Suppressor macrophage (primary cell): ENCODE measurements at regions not wholly inside any gene's neighbourhood (a gene's known extent, or its start where the extent isn't known, plus 50 kb on each side); places are given as distances from the start of the nearest gene placed in this dataset.

Experiments used
- DNase-seq, 4 experiments: peaks; one replicate each; pipeline ENCODE4 v3.0.0-alpha.2; 2020 to 2022

GRCh38 chr3:55341502-55342031 is 145.5 kb downstream of the WNT5A start:
- DNase-seq: no peak

- no peak for DNase-seq
Measured at GRCh38 chr3:55339819-55340218, 147.3 kb downstream of the WNT5A start.

- no peak for DNase-seq
Measured at GRCh38 chr3:55339390-55339789, 147.7 kb downstream of the WNT5A start.

- no peak for DNase-seq
Measured at GRCh38 chr3:55337641-55338180, 149.4 kb downstream of the WNT5A start.

GRCh38 chr3:55333923-55334322 is 153.2 kb downstream of the WNT5A start:
- no peak for DNase-seq

GRCh38 chr3:55333046-55333445 is 154.1 kb downstream of the WNT5A start:
- no peak for DNase-seq

GRCh38 chr3:55332176-55332575 is 154.9 kb downstream of the WNT5A start:
- DNase-seq: no peak

GRCh38 chr3:55331524-55331923 is 155.6 kb downstream of the WNT5A start:
- DNase-seq: no peak

GRCh38 chr3:55330756-55331155 is 156.3 kb downstream of the WNT5A start:
- no peak for DNase-seq

GRCh38 chr3:55330355-55330754 is 156.8 kb downstream of the WNT5A start:
- no peak for DNase-seq

GRCh38 chr3:55329849-55330248 is 157.3 kb downstream of the WNT5A start:
- DNase-seq: no peak

GRCh38 chr3:55327131-55327920 is 159.8 kb downstream of the WNT5A start:
- no peak for DNase-seq

GRCh38 chr3:55322638-55323037 is 164.5 kb downstream of the WNT5A start:
- DNase-seq: no peak

GRCh38 chr3:55320928-55321327 is 166.2 kb downstream of the WNT5A start:
- DNase-seq: no peak

- no peak for DNase-seq
Measured at GRCh38 chr3:55315396-55315795, 171.7 kb downstream of the WNT5A start.

GRCh38 chr3:55313666-55314065 is 173.4 kb downstream of the WNT5A start:
- no peak for DNase-seq

GRCh38 chr3:55309336-55309735 is 177.8 kb downstream of the WNT5A start:
- DNase-seq: no peak

- DNase-seq: no peak
Measured at GRCh38 chr3:55307622-55308021, 179.5 kb downstream of the WNT5A start.

GRCh38 chr3:55305696-55306485 is 181.2 kb downstream of the WNT5A start:
- no peak for DNase-seq

GRCh38 chr3:55300701-55301100 is 186.4 kb downstream of the WNT5A start:
- DNase-seq: no peak

GRCh38 chr3:55297706-55298105 is 189.4 kb downstream of the WNT5A start:
- DNase-seq: no peak

- no peak for DNase-seq
Measured at GRCh38 chr3:55297245-55297644, 189.9 kb downstream of the WNT5A start.

- DNase-seq: no peak
Measured at GRCh38 chr3:55296791-55297190, 190.3 kb downstream of the WNT5A start.

GRCh38 chr3:55296030-55296429 is 191.1 kb downstream of the WNT5A start:
- DNase-seq: no peak
